HG03565 (cell line): ENCODE measurements at regions not wholly inside any gene's neighbourhood (a gene's known extent, or its start where the extent isn't known, plus 50 kb on each side); places are given as distances from the start of the nearest gene placed in this dataset.
A peak's percentile ranks its signal among the peaks of the same experiment; 100 is the strongest.

Source experiments
- ATAC-seq: cut with Tn5 transposase; IDR thresholded peaks from one replicate; pipeline ENCODE4 v1.9.1; 2021; ENCODE audit warnings: mild to moderate bottlenecking, moderate library complexity; ENCODE audit not compliant: unreplicated experiment

DNA sequence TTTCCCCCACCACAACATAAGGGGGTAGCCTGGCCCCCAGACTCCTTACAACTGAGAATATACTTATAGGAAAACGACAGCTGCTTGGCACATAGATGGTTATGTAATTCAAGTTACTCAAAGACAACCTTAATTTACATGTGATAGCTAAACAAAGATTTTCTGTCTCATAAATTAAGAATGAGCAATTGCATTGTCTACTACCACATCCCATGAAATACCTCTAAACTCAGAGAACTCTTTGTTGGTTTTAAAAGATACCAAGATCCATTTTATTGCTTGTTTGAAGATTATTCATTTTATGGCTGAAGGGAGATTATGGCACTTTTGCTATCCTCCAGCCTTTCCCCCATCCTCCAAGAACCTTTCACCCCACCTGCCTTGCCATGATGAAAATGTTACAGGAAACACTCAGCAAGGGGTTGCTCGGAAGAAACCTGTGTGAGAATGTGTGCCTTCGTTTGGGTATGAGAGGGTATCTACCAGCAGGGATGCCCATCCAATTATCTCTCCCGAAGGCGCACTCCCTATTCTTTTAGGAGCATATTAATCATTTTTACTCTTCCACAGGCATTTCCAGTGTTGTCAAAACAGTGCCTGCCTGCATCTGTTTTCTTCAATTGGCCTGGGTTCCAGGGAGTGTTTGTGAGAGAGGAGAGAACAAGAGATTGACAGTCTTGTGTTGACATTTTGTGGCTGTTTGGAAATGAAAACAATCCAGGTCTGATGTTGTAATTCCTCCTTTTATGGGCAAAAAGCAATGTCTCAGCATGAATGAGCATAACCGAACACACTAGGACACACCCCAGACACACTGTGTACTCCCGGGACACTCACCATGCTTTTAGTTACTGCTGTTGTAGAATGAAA lies 208.0 kb upstream of the ANKRD55 start:
- no peak for ATAC-seq

DNA sequence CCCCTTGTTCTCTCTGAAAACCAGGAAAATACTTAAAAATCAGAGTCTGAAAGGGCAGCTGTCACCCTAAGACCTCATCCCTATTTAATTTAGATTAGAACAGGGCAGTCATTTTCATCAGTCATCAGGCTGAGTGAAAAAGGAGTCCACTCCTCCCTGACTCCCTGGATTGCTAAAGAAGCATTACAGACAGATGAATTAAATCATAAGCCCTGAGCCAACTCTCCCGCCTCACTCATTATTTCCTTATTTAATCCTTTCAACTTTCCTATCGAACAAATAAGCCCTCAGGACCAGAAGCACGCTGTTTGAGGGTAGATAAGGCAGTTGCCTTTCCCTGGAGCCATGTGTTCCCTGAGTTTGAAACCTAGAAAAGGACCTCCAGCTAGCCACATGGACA lies 201.9 kb upstream of the ANKRD55 start:
- ATAC-seq, result no peak

DNA sequence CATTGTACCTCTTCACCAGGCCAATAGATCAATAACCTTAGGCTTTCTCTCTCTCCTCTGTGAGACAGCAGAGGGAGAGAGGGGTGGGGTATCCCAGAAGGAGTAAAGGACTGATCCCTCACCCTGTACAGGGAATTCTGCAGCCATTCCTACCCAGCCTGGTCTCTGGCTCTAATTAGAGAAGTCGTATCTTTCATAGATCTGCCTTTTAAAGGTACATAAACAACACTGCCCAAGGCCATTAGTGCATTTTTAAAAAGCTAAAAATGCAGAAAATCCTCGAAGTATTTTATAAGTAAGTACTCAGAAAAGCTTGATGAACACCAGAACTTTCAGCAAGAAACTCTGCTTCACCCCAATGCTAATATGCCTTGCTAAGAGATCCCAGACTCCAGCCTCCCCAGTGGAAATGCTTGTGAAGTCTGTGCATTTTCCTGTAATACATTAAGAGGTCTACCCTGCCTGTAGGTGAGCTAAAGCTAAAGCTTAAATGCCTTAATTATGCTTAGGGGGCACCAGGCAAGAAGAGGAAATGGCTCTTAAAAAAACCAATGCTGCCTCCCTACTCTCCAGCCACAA lies 200.0 kb upstream of the ANKRD55 start:
- no peak for ATAC-seq

DNA sequence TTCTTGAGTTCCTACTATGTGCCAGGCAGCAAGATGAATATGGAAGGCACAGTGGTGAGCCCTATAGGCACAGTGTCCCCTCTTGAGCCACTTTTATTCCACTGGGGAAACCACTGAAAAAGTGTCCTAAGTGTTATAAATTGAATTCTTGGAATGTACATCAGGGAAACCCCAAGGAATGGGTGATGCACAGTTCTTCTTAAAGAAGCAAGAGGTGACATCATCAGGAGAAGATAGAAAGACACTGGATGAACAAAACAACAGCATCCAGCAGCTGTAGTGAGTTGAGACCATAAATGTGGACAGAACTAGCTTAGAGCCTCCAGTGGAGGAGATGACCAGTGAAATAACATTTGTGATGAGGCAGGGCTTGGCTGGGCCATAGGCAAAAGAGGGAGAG lies 199.2 kb upstream of the ANKRD55 start:
- ATAC-seq, result no peak

DNA sequence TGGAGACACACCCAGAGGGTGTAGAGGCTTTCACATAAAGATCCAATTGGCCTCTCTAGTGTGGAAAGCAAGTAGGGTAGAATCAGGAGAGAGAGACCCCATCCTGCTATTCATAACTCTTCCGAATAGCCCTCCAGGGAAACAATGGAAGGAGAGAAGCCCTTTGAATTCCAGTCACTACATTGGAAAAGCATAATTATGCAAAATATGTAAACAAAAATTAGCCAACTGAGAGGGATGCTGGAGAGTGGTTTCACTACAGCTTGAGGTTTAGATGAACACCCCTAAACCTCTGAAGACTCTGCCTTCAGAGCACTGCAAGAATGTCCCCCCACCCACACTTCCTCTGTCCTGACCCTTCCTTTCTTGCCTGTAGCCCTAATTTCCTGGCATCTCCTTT lies 197.3 kb upstream of the ANKRD55 start:
- ATAC-seq, result no peak

DNA sequence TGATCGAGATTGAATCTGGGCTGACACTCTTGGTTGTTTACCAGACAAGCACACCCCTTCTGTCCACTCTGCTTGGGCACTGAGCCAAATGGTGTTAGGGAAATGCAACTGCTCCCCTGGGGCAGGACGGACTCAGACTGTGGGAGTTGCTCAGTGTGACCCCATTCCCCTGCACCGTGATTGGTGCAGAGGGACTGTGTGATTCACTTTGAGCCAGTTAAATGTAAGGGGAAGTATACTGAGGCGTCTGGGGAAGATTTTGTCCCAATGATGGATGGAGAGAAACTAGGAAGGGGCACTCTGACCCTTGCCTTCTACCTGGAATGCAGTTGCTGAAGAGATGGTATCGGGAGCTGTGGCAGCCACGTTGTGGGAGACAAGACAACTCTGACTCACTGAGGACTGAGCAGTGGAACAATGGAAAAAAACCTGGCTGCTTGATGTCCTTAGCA lies 196.0 kb upstream of the ANKRD55 start:
- ATAC-seq, result no peak

DNA sequence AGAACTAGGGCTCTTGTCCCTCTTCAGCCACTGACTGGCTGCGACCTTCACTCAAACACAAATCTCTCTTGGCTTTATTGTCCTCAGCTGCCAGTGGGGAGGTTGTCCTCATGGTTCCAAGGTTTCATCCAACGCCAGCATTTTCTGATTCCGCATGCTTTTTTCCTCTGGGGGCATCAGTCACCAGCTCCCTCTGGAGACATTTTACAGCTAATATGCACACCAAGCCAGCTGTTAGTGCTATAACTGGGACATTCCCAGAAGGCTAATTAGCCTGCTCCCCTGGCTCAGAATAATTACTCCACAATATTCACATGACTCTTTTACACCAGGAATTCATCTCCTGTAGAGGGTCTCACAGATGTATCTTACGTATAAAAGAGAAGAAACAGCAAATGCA lies 193.6 kb upstream of the ANKRD55 start:
- ATAC-seq, result no peak

DNA sequence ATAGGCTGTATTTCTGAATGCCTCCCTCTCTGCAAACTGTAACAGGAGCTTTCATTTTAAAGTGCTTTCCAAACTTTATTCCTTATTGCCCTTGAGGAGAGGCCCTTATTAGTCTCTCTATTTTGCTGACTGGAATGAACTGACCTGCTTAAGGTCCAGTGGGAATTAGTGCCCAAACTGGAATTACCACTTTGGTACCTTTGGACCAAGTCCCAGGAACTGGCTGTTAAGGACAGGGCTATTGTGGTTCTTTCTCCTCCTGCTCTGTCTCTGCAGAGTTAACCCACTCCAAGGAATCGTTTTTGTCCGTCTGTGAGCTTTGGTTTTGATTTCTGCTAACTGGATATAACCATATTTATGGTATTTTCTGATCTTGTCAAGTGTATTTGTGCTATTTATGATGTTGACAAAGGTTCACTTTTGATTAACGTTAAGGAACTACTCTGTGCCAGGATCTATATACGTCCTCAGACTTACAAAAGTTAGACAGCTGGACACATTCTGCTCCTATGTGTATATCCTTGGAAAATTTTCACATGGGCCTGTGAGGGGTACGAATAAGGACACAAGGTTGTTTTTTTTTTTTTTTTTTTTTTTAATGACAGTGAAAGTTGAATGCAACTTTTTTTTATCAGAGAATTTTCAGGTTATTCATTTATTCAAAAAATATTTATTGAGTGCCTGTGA lies 189.1 kb upstream of the ANKRD55 start:
- no peak for ATAC-seq

DNA sequence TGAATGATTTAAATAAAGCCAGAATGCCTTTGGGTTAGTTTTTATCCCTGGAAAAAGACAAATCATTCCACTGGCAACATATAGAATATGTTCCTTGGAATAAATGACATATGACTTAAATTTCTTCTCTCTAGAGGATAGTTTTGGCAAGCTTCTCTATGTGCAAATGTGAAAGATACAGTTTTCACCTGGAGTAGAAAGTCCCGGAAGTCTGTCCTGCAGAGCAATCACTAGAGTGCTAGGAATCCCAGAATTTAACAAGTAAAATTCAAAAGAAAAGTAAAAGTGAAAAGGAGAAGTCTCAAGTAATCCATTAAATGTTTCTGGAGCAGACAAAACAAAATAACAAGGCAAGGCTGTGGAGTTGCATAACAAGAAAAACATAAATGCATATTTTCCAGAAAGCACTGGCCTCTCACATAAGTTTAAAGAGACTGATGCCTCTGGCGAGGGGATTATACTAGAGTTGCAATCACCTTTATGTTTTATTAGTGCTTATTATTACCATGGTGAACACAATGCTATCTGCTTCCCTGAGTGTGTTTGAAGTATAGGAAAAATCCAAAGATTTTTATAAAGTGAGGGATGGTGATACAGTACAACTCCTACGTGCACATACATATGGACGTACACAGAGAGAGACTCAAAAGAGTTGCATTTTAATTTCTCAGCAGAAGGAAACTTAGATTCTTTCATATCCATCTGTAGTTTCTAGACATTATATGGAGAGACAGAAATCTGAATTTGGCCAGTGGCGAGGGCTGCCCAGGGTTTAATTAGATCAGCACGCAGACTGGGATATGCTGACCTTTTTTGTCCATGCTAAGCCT lies 188.3 kb upstream of the ANKRD55 start:
- ATAC-seq, result no peak

DNA sequence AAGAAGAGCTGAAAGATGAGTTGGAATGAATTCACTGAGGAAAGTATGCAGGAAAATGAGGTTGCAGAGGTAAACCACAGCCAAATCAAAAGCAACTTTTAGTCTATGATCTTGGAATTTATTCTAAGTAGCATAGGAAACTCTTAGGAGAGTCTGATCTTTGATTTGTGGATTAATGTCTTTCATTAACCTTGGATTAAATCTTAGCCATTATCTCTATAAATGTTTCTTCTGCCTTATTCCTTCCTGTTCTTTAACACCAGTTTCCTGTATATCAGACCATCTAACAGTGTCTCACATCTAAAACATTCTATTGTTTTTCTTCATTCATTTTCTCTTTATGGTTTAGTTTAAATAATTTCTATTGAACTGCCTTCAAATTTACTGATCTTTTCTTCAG lies 187.2 kb upstream of the ANKRD55 start:
- no peak for ATAC-seq

DNA sequence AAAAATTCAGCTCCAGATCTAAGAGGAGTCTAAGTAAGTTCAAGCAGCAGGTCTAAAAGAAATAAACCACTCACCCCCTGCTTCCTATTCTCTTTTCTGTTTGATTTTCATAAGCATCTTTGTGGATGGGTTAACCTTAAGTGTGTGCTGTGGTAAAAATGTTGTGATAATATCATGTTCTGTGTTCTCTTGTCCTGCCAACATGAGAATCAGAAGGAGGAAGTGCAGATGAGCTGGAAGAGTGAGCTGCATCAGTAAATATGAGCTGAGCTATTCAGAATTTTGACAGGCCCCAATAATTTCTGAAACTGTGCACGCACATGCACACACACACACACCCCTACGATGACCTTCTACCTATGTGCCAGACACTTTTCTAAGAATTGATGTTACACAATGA lies 186.5 kb upstream of the ANKRD55 start:
- no peak for ATAC-seq

DNA sequence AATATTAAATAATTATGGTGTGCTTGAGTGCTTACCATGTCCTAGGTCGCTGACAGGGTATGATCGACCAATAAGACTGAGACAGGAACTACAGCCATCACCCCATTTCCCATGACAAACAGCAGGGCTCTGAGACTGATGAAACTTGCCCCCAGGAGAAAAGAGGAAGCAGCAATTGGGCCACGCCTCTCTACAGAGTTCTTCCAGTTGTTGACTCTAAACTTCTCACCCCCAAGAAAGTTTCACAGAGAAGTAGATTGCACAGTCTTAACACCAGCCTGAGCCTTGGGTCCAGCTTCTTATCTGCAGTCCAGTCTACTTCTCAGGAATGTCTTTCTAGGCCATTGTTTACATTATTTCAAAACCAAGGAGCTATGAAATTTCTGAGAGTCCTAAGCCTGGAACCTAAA lies 182.2 kb upstream of the ANKRD55 start:
- peak; percentile 81 for ATAC-seq

DNA sequence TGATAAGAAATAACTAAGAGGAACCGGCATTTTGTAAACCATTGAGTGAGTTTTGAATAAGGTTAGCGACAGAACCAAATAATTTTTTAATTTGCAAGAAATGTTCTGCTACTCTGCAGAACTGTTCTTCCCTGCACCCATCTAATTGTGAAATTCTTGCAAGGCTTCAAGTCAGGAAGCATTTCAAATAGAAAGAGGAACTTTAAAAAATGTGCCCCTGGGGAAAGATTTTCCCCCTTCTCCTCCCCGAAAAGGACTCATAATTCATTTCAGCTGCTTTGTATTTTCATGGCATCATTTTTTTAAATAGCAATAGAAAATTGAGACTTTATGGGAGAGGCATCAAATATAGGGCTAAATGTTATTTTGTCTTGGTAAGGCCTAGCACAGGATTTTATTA lies 180.9 kb upstream of the ANKRD55 start:
- ATAC-seq, result no peak

DNA sequence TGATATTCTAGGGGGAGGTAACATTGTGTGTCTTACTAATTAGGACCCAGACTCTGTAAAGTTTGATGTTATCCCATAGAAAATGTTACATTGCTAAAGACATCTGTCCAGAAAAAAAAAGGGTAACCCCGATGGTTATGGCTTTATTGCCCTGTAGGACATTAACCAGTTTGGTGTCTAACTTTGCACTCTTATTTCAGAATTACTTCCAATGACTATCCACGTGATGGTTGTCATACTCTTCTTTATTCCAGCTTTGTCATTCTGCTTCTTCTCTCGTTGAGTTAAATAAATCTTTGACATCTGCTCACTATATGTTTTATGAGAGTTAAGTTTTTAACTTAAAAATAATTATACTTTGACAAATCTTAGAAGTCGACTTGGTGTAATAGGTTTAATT lies 180.4 kb upstream of the ANKRD55 start:
- no peak for ATAC-seq

DNA sequence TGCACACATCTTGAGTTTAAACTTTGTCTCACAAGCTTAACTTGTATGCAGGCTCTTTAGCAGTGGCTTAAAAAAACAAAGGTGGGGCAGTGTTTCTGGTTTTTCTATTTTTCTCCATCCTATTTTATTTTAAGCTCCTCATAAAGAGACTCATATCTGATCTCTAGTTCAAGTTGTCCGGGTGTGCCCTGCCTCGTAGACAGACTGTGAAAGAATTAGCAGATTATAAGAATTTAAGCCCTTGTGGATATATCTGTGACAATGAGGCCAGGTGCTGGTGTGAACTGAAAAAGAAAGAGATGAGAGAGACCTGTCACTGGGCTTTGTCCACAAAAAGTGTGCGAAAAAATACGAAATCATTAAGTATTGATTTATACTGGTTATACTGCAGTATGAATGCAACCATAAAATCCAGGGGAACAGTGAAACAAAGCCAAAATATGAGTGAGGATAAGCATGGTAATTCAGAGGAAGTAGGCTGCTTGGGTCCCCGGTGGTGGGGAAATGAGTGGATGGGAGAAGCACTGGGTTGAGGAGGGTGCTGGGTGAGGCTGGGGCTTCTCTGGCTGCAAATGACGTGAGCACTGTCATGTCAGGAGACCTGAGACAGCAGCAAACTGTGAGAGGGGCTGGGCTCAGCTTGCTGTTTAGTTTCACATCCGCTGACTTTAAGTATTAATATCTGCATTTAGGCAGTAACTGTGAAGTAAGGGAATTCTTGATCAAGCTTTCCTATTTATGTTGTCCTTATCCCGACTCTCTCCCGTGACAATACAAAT lies 179.7 kb upstream of the ANKRD55 start:
- peak; percentile 79 for ATAC-seq

DNA sequence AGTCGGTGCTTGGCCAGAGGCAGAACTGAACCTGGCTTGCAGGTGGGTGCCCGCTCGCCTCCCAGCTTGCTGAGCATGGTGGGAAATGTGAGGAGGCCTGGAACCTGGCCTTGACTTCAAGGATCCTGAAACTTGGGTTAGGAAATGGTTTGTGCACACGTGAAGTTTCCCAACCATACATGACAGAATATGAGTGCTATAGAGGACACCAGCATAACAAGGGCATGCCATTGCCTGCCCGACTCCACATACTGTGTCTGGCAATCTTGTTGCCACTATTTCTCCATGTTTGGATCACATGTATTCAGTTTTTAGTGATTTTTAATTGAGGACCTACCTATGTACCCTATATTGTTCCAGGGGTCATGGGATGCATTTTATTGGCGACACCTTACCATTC lies 177.6 kb upstream of the ANKRD55 start:
- ATAC-seq, result no peak

DNA sequence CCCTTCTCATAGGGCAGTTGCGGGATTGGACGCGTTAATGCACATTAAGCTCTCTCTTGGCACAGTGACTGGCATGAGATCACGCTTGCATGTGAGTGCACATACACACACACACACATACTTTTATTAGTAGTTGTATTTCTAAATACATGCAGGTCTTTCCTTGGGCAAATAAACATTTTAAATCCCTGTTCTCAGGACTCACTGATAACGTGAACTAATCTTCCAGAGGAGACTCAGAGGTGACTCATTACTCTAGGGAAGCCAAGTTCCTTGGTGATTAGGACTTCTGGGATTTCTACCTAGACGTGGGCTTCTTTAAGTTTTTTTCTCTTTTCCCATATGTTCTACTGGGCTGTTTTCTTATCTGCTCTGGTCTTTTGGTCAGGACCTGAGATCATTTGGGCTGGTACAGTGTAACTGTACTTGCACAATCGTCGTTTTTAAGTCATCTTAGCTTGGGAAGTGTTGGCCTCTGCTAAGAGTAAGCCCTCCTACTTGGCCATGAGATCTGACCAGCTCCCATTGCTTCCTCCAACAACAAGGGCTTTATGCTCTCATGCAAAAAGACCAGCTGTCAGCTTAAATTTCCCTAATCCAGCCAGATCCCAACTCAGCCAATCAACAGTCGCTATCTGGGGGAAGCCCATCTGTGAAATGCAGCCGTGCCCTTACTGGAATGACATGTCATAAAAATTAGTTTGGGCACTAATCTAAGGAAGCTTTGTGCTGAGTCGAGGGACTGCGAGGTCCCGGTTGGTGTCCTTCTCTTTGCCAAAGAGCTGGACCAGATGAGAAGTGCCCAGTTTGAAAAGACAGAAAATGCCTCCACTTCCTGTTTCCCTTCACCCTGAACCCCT lies 176.4 kb upstream of the ANKRD55 start:
- no peak for ATAC-seq

DNA sequence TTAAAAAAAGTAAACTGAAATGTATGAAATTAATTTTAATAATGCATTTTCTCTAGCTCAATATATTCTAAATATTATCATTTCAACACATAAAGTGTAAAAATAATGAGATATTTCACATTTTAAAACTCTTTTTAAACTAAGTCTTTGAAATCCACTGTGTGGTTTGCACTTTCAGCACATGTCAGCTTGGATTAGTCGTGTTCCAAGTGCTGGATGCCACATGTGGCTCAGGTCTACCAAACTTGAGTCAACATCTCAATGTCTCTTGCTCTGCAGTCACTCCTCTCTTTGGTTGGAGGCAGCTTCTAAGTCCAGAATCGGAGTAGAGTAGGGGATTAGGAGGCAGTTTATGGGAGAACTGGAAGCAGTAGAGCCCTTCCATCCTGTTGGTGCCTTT lies 173.7 kb upstream of the ANKRD55 start:
- no peak for ATAC-seq

DNA sequence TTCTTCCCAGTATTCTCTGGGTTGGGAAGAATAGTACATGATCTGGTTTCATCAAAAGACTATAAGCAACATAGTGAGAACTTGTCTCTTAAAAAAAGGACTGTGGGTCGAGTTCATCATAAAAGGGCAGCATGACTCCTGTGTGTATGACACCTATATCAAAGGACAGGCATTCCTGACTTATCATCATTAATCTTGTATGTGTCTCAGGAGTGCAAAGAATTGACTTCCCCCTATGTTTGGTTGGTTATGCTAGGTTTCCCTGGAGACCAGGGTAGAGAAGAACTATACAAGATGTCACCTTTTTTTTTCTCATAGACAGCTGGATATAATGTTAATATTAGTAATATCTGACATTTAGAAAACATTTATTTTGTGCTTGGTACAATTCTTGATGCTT lies 173.1 kb upstream of the ANKRD55 start:
- ATAC-seq, result no peak
